EL (cell line): ENCODE measurements at regions not wholly inside any gene's neighbourhood (a gene's known extent, or its start where the extent isn't known, plus 50 kb on each side); places are given as distances from the start of the nearest gene placed in this dataset.
A peak's percentile ranks its signal among the peaks of the same experiment; 100 is the strongest.
"Not testable (repeated sequence)": the region's sequence is repeated elsewhere in the genome, so short reads cannot be mapped to it uniquely, and the experiment has no call there.

Experiments used
- DNase-seq: peaks from one replicate; pipeline ENCODE4 v3.0.0-alpha.2; 2016

GRCh38 chr6:82517896-82518295, 154.3 kb downstream of the TPBG start:
- not testable (repeated sequence) for DNase-seq

- DNase-seq: no peak
Observed at GRCh38 chr6:82521369-82521768, 157.8 kb downstream of the TPBG start.

GRCh38 chr6:82521861-82522260, 158.2 kb downstream of the TPBG start:
- no peak for DNase-seq

- no peak for DNase-seq
Observed at GRCh38 chr6:82524031-82524430, 160.4 kb downstream of the TPBG start.

- DNase-seq: no peak
Observed at GRCh38 chr6:82525775-82526495, 162.3 kb downstream of the TPBG start.

GRCh38 chr6:82529960-82530460, 166.4 kb downstream of the TPBG start:
- not testable (repeated sequence) for DNase-seq

GRCh38 chr6:82534876-82535275, 171.3 kb downstream of the TPBG start:
- DNase-seq: no peak

GRCh38 chr6:82549480-82549879, 185.9 kb downstream of the TPBG start:
- DNase-seq: not testable (repeated sequence)

- DNase-seq: not testable (repeated sequence)
Observed at GRCh38 chr6:82551311-82551710, 187.7 kb downstream of the TPBG start.

- no peak for DNase-seq
Observed at GRCh38 chr6:82551831-82552230, 188.2 kb downstream of the TPBG start.

- no peak for DNase-seq
Observed at GRCh38 chr6:82553863-82554531, 190.4 kb downstream of the TPBG start.

GRCh38 chr6:82554666-82555065, 191.0 kb downstream of the TPBG start:
- DNase-seq: peak; percentile 42

GRCh38 chr6:82555801-82556200, 192.2 kb downstream of the TPBG start:
- peak; percentile 55 for DNase-seq

GRCh38 chr6:82558531-82558930, 194.9 kb downstream of the TPBG start:
- not testable (repeated sequence) for DNase-seq

- DNase-seq: no peak
Observed at GRCh38 chr6:82567621-82568020, 204.0 kb downstream of the TPBG start.

GRCh38 chr6:82568290-82568993, 204.8 kb downstream of the TPBG start:
- no peak for DNase-seq

- DNase-seq: no peak
Observed at GRCh38 chr6:82569022-82569421, 205.4 kb downstream of the TPBG start.

- DNase-seq: no peak
Observed at GRCh38 chr6:82570083-82570482, 206.5 kb downstream of the TPBG start.

GRCh38 chr6:82571455-82571854, 207.8 kb downstream of the TPBG start:
- DNase-seq: no peak

GRCh38 chr6:82573254-82573972, 209.8 kb downstream of the TPBG start:
- no peak for DNase-seq

GRCh38 chr6:82576284-82576683, 212.7 kb downstream of the TPBG start:
- DNase-seq: no peak

- no peak for DNase-seq
Observed at GRCh38 chr6:82584194-82584695, 220.6 kb downstream of the TPBG start.

GRCh38 chr6:82584856-82585255, 221.2 kb downstream of the TPBG start:
- no peak for DNase-seq
